ENCODE measurements at regions not wholly inside any gene's neighbourhood (a gene's known extent, or its start where the extent isn't known, plus 50 kb on each side); places are given as distances from the start of the nearest gene placed in this dataset.

- ChIA-PET POLR2A (no interaction called here), CTCF (no interaction called here)
Observed at GRCh38 chr5:108432024-108432423, 50.1 kb upstream of the FBXL17 start.

More at GRCh38 chr5:108432024-108432423, 50.1 kb upstream of the FBXL17 start:
- H3K9me3 Mint-ChIP-seq = peaks cover 4% of the 10 kb centered on the region
- no peak for DNase-seq
- no peaks in the 10 kb centered on the region for H3K36me3 Mint-ChIP-seq (ENCODE audit: low read depth)
- H3K4me3 Mint-ChIP-seq = no peak overlapping the region
- H3K27me3 Mint-ChIP-seq = peaks cover 11% of the 10 kb centered on the region
- H3K4me1 Mint-ChIP-seq = no peaks in the 10 kb centered on the region
- H3K27ac Mint-ChIP-seq = no peak overlapping the region
